ENCODE measurements at regions not wholly inside any gene's neighbourhood (a gene's known extent, or its start where the extent isn't known, plus 50 kb on each side); places are given as distances from the start of the nearest gene placed in this dataset.

GRCh38 chrX:6778544-6779503, 243.9 kb upstream of the VCX3A start:
- peaks cover 20% of the 10 kb centered on the region for H3K4me1 ChIP-seq (ENCODE audit: control insufficient read depth, low read length)
- H3K9me2 ChIP-seq (replicated peaks; ENCODE audit: control insufficient read depth, low read length) = no peaks in the 10 kb centered on the region
- no peaks in the 10 kb centered on the region for H3K36me3 ChIP-seq (ENCODE audit: control insufficient read depth, low read length)
- H3K27me3 ChIP-seq (ENCODE audit: control insufficient read depth, low read length) = no peaks in the 10 kb centered on the region
- no peaks in the 10 kb centered on the region for H3K9me3 ChIP-seq (ENCODE audit: control insufficient read depth, insufficient read depth, low read length)
- no peak overlapping the region for H3K4me3 ChIP-seq (ENCODE audit: low read length)
- H3K27ac ChIP-seq (ENCODE audit: low read depth, low read length) = no peak overlapping the region
- no peaks in the 10 kb centered on the region for H3K79me2 ChIP-seq (ENCODE audit: control insufficient read depth, low read length)
- H3K4me2 ChIP-seq (ENCODE audit: low read length) = no peak overlapping the region
- H4K20me1 ChIP-seq (ENCODE audit: control insufficient read depth, insufficient read depth, low read depth, low read length) = no peaks in the 10 kb centered on the region
- TF ChIP-seq, protein P1, sequence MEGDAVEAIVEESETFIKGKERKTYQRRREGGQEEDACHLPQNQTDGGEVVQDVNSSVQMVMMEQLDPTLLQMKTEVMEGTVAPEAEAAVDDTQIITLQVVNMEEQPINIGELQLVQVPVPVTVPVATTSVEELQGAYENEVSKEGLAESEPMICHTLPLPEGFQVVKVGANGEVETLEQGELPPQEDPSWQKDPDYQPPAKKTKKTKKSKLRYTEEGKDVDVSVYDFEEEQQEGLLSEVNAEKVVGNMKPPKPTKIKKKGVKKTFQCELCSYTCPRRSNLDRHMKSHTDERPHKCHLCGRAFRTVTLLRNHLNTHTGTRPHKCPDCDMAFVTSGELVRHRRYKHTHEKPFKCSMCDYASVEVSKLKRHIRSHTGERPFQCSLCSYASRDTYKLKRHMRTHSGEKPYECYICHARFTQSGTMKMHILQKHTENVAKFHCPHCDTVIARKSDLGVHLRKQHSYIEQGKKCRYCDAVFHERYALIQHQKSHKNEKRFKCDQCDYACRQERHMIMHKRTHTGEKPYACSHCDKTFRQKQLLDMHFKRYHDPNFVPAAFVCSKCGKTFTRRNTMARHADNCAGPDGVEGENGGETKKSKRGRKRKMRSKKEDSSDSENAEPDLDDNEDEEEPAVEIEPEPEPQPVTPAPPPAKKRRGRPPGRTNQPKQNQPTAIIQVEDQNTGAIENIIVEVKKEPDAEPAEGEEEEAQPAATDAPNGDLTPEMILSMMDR (IDR thresholded peaks at IDR 0.05; ENCODE audit: low read depth, low read length, poor library complexity, severe bottlenecking) = no peak
- TF ChIP-seq EZH2phosphoT487 (IDR thresholded peaks at IDR 0.05; ENCODE audit: borderline replicate concordance, low read length) = no peak
- H3F3A ChIP-seq (ENCODE audit: control insufficient read depth, insufficient read depth) = no peaks in the 10 kb centered on the region

GRCh38 chrX:6777238-6778002, 242.5 kb upstream of the VCX3A start:
- Histone ChIP-seq H4K20me1 (ENCODE audit: control insufficient read depth, insufficient read depth, low read depth, low read length) (no peaks in the 10 kb centered on the region), H3K27ac (ENCODE audit: low read depth, low read length) (no peak overlapping the region), H3K4me1 (ENCODE audit: control insufficient read depth, low read length) (peaks cover 20% of the 10 kb centered on the region), H3K4me2 (ENCODE audit: low read length) (peak overlapping the region; percentile 50), H3K79me2 (ENCODE audit: control insufficient read depth, low read length) (no peaks in the 10 kb centered on the region), H3K9me3 (ENCODE audit: control insufficient read depth, insufficient read depth, low read length) (no peaks in the 10 kb centered on the region), H3K27me3 (ENCODE audit: control insufficient read depth, low read length) (no peaks in the 10 kb centered on the region), H3K9me2 (replicated peaks; ENCODE audit: control insufficient read depth, low read length) (no peaks in the 10 kb centered on the region), H3K4me3 (ENCODE audit: low read length) (peak overlapping the region; percentile 16), H3K36me3 (ENCODE audit: control insufficient read depth, low read length) (no peaks in the 10 kb centered on the region), H3F3A (ENCODE audit: control insufficient read depth, insufficient read depth) (no peaks in the 10 kb centered on the region)
- TF ChIP-seq, protein P1 (IDR thresholded peaks at IDR 0.05; ENCODE audit: low read depth, low read length, poor library complexity, severe bottlenecking) = no peak
- TF ChIP-seq EZH2phosphoT487 (IDR thresholded peaks at IDR 0.05; ENCODE audit: borderline replicate concordance, low read length) = no peak

DNA sequence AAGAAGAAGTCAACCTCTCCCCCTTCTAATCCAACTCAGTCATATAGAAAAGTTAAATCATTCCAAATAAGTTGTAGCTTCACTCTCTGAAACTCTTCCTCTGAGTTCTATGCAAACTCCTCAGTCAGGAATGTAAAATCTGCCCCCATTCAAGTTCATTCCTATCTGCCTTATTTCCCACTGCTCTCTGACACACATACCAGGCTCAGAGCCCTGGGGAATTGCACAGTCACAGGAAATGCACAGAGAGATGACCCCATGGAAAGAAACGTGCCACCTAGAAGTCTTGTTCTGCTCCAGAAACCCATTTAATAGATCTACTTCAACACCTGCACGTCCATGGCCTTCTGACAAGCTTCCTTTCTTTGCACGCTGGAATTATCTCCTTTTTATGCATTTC, 236.0 kb upstream of the VCX3A start:
- no peaks in the 10 kb centered on the region for H3K27me3 ChIP-seq (ENCODE audit: control insufficient read depth, low read length)
- H3K79me2 ChIP-seq (ENCODE audit: control insufficient read depth, low read length) = no peaks in the 10 kb centered on the region
- H3K4me2 ChIP-seq (ENCODE audit: low read length) = no peak overlapping the region
- no peaks in the 10 kb centered on the region for H4K20me1 ChIP-seq (ENCODE audit: control insufficient read depth, insufficient read depth, low read depth, low read length)
- H3K9me2 ChIP-seq (replicated peaks; ENCODE audit: control insufficient read depth, low read length) = no peaks in the 10 kb centered on the region
- H3K27ac ChIP-seq (ENCODE audit: low read depth, low read length) = no peak overlapping the region
- no peak for TF ChIP-seq EZH2phosphoT487 (IDR thresholded peaks at IDR 0.05; ENCODE audit: borderline replicate concordance, low read length)
- TF ChIP-seq, protein P1 (IDR thresholded peaks at IDR 0.05; ENCODE audit: low read depth, low read length, poor library complexity, severe bottlenecking) = no peak
- H3F3A ChIP-seq (ENCODE audit: control insufficient read depth, insufficient read depth) = no peaks in the 10 kb centered on the region
- H3K4me3 ChIP-seq (ENCODE audit: low read length) = no peak overlapping the region
- H3K9me3 ChIP-seq (ENCODE audit: control insufficient read depth, insufficient read depth, low read length) = no peaks in the 10 kb centered on the region
- no peaks in the 10 kb centered on the region for H3K36me3 ChIP-seq (ENCODE audit: control insufficient read depth, low read length)
- no peaks in the 10 kb centered on the region for H3K4me1 ChIP-seq (ENCODE audit: control insufficient read depth, low read length)
